ENCODE measurements at regions not wholly inside any gene's neighbourhood (a gene's known extent, or its start where the extent isn't known, plus 50 kb on each side); places are given as distances from the start of the nearest gene placed in this dataset.

DNA sequence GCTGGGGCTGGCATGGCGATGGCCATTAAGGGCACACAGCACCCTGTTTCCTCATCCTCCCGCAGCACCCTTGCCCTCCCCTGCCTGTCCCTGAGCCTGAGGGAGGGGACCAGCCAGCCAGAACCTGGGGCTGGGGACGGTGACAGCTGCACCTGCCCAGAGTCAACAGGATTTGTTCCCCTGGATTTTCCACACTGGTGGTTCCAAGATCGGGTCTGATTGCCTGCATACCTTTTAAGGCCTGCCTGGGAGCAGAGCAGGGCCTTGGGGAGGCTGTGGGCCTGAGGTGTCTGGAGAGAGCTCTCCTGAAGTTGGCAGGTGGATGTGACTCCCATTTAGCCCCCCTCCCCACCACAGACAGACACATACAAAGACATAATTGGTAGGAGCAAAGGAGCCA is 61.0 kb upstream of the C5orf58 start:
- H2BK15ac ChIP-seq (ENCODE audit: low read depth, low read length) = no peak overlapping the region
- no peaks in the 10 kb centered on the region for H4K20me1 ChIP-seq (ENCODE audit: control insufficient read depth, insufficient read depth, insufficient read length)
- no CpG with 5 or more reads among the region's 4 CpGs for WGBS (ENCODE audit: extremely low coverage, insufficient read length, low lambda C conversion rate)
- no peak overlapping the region for H3K23ac ChIP-seq (ENCODE audit: insufficient read length, low read depth, low read length)
- H4K8ac ChIP-seq (replicated peaks; ENCODE audit: insufficient read length, low read depth, low read length) = no peak overlapping the region
- H3K79me1 ChIP-seq (ENCODE audit: insufficient read depth, low read depth, low read length, poor library complexity, severe bottlenecking) = no peaks in the 10 kb centered on the region
- H3K18ac ChIP-seq (ENCODE audit: insufficient read length, low read depth, low read length) = no peak overlapping the region
- no peak overlapping the region for H3K4me3 Mint-ChIP-seq
- no peak overlapping the region for H4K91ac ChIP-seq (ENCODE audit: insufficient read length, low read depth, low read length)
- H3K4me1 ChIP-seq (ENCODE audit: insufficient read depth, low read length) = no peaks in the 10 kb centered on the region
- TF ChIP-seq, protein P1, sequence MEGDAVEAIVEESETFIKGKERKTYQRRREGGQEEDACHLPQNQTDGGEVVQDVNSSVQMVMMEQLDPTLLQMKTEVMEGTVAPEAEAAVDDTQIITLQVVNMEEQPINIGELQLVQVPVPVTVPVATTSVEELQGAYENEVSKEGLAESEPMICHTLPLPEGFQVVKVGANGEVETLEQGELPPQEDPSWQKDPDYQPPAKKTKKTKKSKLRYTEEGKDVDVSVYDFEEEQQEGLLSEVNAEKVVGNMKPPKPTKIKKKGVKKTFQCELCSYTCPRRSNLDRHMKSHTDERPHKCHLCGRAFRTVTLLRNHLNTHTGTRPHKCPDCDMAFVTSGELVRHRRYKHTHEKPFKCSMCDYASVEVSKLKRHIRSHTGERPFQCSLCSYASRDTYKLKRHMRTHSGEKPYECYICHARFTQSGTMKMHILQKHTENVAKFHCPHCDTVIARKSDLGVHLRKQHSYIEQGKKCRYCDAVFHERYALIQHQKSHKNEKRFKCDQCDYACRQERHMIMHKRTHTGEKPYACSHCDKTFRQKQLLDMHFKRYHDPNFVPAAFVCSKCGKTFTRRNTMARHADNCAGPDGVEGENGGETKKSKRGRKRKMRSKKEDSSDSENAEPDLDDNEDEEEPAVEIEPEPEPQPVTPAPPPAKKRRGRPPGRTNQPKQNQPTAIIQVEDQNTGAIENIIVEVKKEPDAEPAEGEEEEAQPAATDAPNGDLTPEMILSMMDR (conservative IDR thresholded peaks at IDR 0.05) = no peak
- no peak overlapping the region for H4K5ac ChIP-seq (ENCODE audit: insufficient read length, low read depth, low read length)
- no peaks in the 10 kb centered on the region for H3K9me3 Mint-ChIP-seq
- H3T11ph ChIP-seq (ENCODE audit: low read length) = no peak overlapping the region
- H3K4me1 Mint-ChIP-seq = 0 out of 4 replicates have a peak, but pooled peaks cover 0 to 3% of the 10 kb centered on the region in 2 experiments
- no peaks in the 10 kb centered on the region for H3K27me3 ChIP-seq (ENCODE audit: insufficient read depth, low read length)
- H3K14ac ChIP-seq (ENCODE audit: insufficient read depth, low read length) = no peak overlapping the region
- H3K56ac ChIP-seq (ENCODE audit: insufficient read length, low read depth, low read length) = no peak overlapping the region
- H3K27ac ChIP-seq (ENCODE audit: insufficient read length, low read depth, low read length) = no peak overlapping the region
- no peaks in the 10 kb centered on the region for H3K36me3 Mint-ChIP-seq (ENCODE audit: insufficient read depth in 1 of 3, low read depth in 3 of 3)
- H3K9me3 ChIP-seq (ENCODE audit: control insufficient read depth, low read depth, low read length) = no peaks in the 10 kb centered on the region
- H3K4me2 ChIP-seq (ENCODE audit: insufficient read depth, insufficient read length, low read length) = no peak overlapping the region
- H2AK5ac ChIP-seq (ENCODE audit: insufficient read length, low read length) = no peak overlapping the region
- H3K23me2 ChIP-seq (ENCODE audit: insufficient read length, low read depth, low read length, poor library complexity, severe bottlenecking) = no peaks in the 10 kb centered on the region
- H3K9ac ChIP-seq (ENCODE audit: extremely low read depth, insufficient read length, low read length) = no peak overlapping the region
- no peak overlapping the region for H2BK20ac ChIP-seq (ENCODE audit: low read depth, low read length, poor library complexity, severe bottlenecking)
- H2BK120ac ChIP-seq (ENCODE audit: low read depth, low read length, poor library complexity, severe bottlenecking) = no peak overlapping the region
- H3K27ac Mint-ChIP-seq = no peak overlapping the region
- H2BK5ac ChIP-seq (ENCODE audit: insufficient read length, low read length) = no peak overlapping the region
- H3K79me2 ChIP-seq (ENCODE audit: insufficient read depth, low read length) = no peaks in the 10 kb centered on the region
- H2AFZ ChIP-seq (ENCODE audit: low read length) = no peak overlapping the region
- H3K27me3 Mint-ChIP-seq (ENCODE audit: low read depth) = peaks cover 12% of the 10 kb centered on the region
- H2BK12ac ChIP-seq (ENCODE audit: insufficient read length, low read depth, low read length) = no peak overlapping the region
- no peak overlapping the region for H3K4ac ChIP-seq (ENCODE audit: low read depth, low read length)
- DNase-seq = no peak

All from H9 (cell line).